GM19351 (cell line): ENCODE measurements at regions not wholly inside any gene's neighbourhood (a gene's known extent, or its start where the extent isn't known, plus 50 kb on each side); places are given as distances from the start of the nearest gene placed in this dataset.
"Not testable (repeated sequence)": the region's sequence is repeated elsewhere in the genome, so short reads cannot be mapped to it uniquely, and the experiment has no call there.

Source experiments
- ATAC-seq: cut with Tn5 transposase; IDR thresholded peaks from one replicate; pipeline ENCODE4 v1.9.1; 2021; ENCODE audit warnings: mild to moderate bottlenecking, moderate library complexity; ENCODE audit not compliant: unreplicated experiment

GRCh38 chr14:51574009-51574408 is 77.7 kb upstream of the FRMD6 start:
- no peak for ATAC-seq

GRCh38 chr14:51575349-51576116 is 76.2 kb upstream of the FRMD6 start:
- no peak for ATAC-seq

GRCh38 chr14:51576117-51576430 is 75.6 kb upstream of the FRMD6 start:
- no peak for ATAC-seq

- ATAC-seq: no peak
Observed at GRCh38 chr14:51576879-51577278, 74.8 kb upstream of the FRMD6 start.

- ATAC-seq: no peak
Observed at GRCh38 chr14:51578853-51579252, 72.9 kb upstream of the FRMD6 start.

- ATAC-seq: no peak
Observed at GRCh38 chr14:51581017-51581881, 70.5 kb upstream of the FRMD6 start.

- ATAC-seq: no peak
Observed at GRCh38 chr14:51582437-51582836, 69.3 kb upstream of the FRMD6 start.

- no peak for ATAC-seq
Observed at GRCh38 chr14:51585055-51585454, 66.7 kb upstream of the FRMD6 start.

DNA sequence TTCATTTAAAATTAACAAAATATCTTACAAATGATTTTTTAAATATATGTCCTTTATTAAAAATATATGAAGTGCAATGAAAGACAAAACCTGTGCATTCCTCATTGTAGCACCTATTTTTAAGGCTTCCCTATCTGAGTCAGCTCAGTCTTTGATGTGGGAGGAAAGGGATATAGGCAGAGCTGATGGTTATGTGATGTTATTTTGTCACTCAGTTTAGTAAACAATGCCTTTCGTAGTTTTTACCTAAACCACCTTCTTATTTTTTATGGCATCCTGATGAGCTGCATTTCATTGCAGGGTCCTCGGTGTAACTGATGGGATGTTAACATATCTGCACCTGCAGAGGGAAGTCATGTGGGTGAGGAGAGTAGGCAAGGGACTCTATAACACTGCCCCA is 58.9 kb upstream of the FRMD6 start:
- ATAC-seq: no peak

- peak; percentile 47 for ATAC-seq
Observed at GRCh38 chr14:51593397-51593796, 58.3 kb upstream of the FRMD6 start.

GRCh38 chr14:51595881-51596455 is 55.7 kb upstream of the FRMD6 start:
- no peak for ATAC-seq

DNA sequence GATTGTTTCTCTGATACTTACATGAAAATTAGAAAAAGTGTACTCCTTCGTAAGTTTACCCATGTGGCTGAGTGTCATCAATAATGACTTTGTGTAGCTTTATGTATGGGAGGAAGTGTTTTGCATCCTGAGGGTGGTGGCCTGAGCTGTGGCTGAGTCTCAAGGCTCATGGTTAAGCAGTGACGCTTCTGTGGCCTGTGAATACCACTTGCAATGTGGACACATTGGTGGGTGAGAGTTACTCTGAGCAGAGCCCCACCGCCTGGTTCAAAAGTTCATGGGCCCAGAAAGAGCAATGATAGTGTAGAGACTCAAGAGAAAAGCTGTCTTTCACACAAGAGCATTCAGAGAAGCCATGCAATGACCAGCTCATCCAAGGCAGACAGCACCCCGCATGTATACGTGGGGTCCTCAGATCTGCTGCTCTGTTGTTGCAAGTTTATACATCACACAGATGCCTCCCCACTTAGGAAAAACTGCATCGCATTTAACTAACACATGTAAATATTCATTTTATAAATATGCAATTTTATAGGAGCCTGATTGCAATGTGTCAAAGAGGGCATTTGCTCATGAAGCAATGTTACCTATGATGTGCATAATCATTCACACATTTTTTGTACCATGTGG is 55.1 kb upstream of the FRMD6 start:
- ATAC-seq: peak; percentile 71

- no peak for ATAC-seq
Observed at GRCh38 chr14:51597261-51598001, 54.3 kb upstream of the FRMD6 start.

GRCh38 chr14:51598924-51599600 is 52.6 kb upstream of the FRMD6 start:
- not testable (repeated sequence) for ATAC-seq

- ATAC-seq: no peak
Observed at GRCh38 chr14:51600658-51601057, 51.1 kb upstream of the FRMD6 start.
